Tibial artery (tissue), 4 donors: ENCODE measurements at regions not wholly inside any gene's neighbourhood (a gene's known extent, or its start where the extent isn't known, plus 50 kb on each side); places are given as distances from the start of the nearest gene placed in this dataset.
"Not testable (repeated sequence)": the region's sequence is repeated elsewhere in the genome, so short reads cannot be mapped to it uniquely, and the experiment has no call there.

ENCODE experiments used
- DNase-seq, 2 donors: peaks; one replicate each; pipeline ENCODE4 v3.0.0-alpha.2; 2019
- H3K27ac ChIP-seq, 2 donors: fragments of 200-600 bp; sonication (generic) in 1 of 2; 1 replicate in 1 of 2; 2 replicates in 1 of 2; pipeline ENCODE4 v1.5.1; 2018 to 2019; ENCODE audit warnings: mild to moderate bottlenecking in 1 of 2
- H3K27me3 ChIP-seq, 2 donors: fragments of 200-600 bp; sonication (generic) in 1 of 2; one replicate each; pipeline versions ENCODE4 v1.5.1 to v1.6.0; 2016 to 2019
- H3K36me3 ChIP-seq, 3 donors: fragments of 200-600 bp; sonication (generic) in 2 of 3; one replicate each; pipeline ENCODE4 v1.5.1; 2016 to 2019; ENCODE audit warnings: mild to moderate bottlenecking in 2 of 3
- H3K4me1 ChIP-seq, 4 donors: fragments of 200-600 bp; sonication (generic) in 2 of 4; 1 replicate in 3 of 4; 2 replicates in 1 of 4; pipeline ENCODE4 v1.5.1; 2016 to 2019
- H3K4me3 ChIP-seq, 2 donors: fragments of 200-600 bp; sonication (generic) in 1 of 2; 1 replicate in 1 of 2; 2 replicates in 1 of 2; pipeline ENCODE4 v1.5.1; 2018 to 2019; ENCODE audit warnings: mild to moderate bottlenecking in 2 of 2
- H3K9me3 ChIP-seq, 3 donors: fragments of 200-600 bp; sonication (generic) in 1 of 3; one replicate each; pipeline ENCODE4 v1.5.1; 2016 to 2019
- intact Hi-C: fragments of 100-400 bp; cut with DNase I; formaldehyde crosslinking; loops from one replicate; pipeline ENCODE4 v1.15.0; 2023; ENCODE audit warnings: low total_unique reads
- TF ChIP-seq, protein P1 (sequence below), 2 experiments: fragments of 200-600 bp in 1 of 2; fragments of 450-650 bp in 1 of 2; IDR thresholded peaks; one replicate each; pipeline ENCODE4 v1.5.1; 2017 to 2019; ENCODE audit warnings: antibody characterized with exemption in 2 of 2, mild to moderate bottlenecking in 1 of 2, moderate library complexity in 1 of 2

DNA sequence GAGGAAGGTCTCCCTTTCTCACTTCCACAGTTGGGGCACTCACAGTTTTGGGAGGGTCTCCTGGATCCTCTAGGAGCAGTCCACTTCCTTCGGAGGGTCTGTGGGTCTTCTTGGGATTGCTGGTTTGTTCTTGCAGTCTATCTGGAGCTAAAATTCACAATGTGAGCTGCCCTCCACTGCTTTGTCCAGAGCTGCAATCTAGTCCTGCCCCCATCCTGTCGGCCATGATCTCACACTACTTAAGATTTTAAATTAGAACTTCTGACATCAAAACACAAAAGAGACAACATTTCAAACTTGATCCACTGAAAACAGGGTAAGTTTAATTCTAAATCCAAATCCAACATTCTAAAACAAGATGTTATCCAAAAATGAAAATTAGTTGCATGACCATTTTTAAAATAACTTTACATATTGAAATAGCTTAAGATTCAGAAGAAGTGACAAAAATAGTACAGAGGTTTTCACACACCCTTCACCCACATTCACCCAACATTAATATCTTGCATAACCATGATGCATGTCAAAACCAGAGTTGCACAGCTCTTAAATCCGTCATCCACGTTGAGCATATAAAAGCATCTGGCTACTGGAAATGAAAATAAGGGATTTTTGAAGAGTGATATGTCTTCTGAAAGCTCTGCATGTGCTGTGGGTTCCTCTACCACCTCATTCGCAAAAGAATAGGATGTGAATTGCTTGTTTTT, 113.7 kb upstream of the EPB41L4A start:
- intact Hi-C loops, result no loop called here

DNA sequence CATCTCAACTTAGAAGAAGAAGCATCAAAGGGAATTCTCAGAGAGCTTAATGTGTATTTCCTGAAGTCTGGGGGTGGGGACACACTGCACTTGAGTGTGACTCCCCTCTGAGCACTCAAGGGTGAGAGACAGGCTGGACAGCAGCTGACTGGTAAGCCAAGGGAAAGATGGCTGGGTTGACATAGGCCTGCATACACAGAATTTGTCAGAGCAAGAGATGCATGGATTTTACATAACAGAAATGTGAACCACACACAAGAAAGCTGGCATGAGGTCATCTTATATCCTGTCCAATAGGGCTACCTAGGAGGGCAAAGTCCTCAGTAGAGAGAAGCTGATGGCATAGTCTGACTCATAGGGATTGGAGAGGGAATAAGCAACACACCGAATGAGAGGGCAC, 114.3 kb upstream of the EPB41L4A start:
- no peak overlapping the region for H3K4me3 ChIP-seq
- no peaks in the 10 kb centered on the region for H3K9me3 ChIP-seq
- H3K36me3 ChIP-seq, result no peaks in the 10 kb centered on the region
- no peak overlapping the region for H3K27ac ChIP-seq
- TF ChIP-seq, protein P1, sequence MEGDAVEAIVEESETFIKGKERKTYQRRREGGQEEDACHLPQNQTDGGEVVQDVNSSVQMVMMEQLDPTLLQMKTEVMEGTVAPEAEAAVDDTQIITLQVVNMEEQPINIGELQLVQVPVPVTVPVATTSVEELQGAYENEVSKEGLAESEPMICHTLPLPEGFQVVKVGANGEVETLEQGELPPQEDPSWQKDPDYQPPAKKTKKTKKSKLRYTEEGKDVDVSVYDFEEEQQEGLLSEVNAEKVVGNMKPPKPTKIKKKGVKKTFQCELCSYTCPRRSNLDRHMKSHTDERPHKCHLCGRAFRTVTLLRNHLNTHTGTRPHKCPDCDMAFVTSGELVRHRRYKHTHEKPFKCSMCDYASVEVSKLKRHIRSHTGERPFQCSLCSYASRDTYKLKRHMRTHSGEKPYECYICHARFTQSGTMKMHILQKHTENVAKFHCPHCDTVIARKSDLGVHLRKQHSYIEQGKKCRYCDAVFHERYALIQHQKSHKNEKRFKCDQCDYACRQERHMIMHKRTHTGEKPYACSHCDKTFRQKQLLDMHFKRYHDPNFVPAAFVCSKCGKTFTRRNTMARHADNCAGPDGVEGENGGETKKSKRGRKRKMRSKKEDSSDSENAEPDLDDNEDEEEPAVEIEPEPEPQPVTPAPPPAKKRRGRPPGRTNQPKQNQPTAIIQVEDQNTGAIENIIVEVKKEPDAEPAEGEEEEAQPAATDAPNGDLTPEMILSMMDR (IDR thresholded peaks at IDR 0.05), result no peak
- intact Hi-C loops, result no loop called here
- DNase-seq, result no peak
- no peaks in the 10 kb centered on the region for H3K27me3 ChIP-seq
- H3K4me1 ChIP-seq, result no peaks in the 10 kb centered on the region

More for the DNA sequence above, 113.7 kb upstream of the EPB41L4A start:
- Histone ChIP-seq H3K27ac (no peak overlapping the region), H3K4me3 (no peak overlapping the region), H3K27me3 (no peaks in the 10 kb centered on the region), H3K36me3 (no peaks in the 10 kb centered on the region), H3K4me1 (no peaks in the 10 kb centered on the region), H3K9me3 (no peaks in the 10 kb centered on the region)
- TF ChIP-seq, protein P1 (IDR thresholded peaks at IDR 0.05), result no peak
- no peak for DNase-seq

DNA sequence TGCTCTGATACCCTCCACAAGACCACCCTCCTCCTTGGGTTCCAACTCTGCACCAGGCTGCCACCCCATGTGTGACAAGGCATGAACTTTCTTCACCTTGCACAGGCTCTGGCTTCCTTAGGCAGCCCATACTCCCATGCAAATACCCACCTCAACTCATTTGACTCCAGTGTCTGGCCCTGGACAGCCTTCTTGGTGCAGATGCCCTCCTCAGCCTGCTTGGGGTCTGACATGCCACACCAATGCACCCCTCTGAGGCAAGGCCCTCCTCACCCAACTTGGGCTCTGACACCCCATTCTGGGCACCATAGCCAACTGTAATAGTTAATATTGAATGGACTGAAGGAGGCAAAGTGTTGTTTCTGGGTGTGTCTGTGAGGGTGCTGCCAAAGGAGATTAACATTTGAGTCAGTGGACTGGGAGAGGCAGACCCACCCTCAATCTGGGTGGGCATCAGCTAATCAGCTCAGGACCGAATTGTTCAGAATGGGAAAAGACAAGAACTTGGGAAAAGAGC, 115.0 kb upstream of the EPB41L4A start:
- intact Hi-C loops, result no loop called here
- TF ChIP-seq, protein P1 (IDR thresholded peaks at IDR 0.05), result no peak
- no peaks in the 10 kb centered on the region for H3K36me3 ChIP-seq

DNA sequence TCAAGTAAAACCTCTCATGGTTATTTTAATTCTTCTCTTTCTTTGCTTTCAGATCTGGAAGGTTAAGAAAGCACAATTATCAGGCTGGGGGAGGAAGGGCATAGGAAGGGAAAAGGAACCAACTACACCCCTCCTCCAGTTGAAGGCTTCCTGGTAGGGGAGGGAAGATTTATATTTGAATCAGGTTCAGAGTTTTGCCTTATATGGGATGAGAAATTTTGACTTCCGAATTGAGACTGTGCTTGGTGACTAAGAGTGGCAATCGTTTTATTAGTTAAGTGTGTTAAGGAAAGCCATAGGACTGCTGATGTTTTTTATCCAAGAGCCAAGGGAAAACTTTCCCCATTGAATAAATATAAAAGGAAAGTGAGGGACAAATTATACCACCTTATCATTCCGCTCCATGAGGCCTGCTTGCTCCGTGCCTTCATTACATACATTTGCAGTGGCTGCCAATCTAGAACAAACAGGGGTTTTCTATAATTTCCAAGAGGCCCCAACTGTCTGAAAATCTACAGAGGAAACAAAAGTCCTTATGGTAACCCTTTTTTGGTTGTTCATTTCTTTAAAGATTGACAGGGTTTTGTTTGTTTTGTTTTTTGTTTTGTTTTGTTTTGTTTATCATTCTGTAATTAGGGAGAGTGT, 115.7 kb upstream of the EPB41L4A start:
- Histone ChIP-seq H3K4me1 (no peaks in the 10 kb centered on the region), H3K27ac (no peak overlapping the region), H3K36me3 (no peaks in the 10 kb centered on the region), H3K9me3 (no peaks in the 10 kb centered on the region), H3K4me3 (no peak overlapping the region), H3K27me3 (no peaks in the 10 kb centered on the region)
- no peak for DNase-seq
- TF ChIP-seq, protein P1 (IDR thresholded peaks at IDR 0.05), result no peak
- intact Hi-C loops, result no loop called here

More for the DNA sequence above, 115.0 kb upstream of the EPB41L4A start:
- H3K27ac ChIP-seq, result no peak overlapping the region
- no peak overlapping the region for H3K4me3 ChIP-seq
- H3K27me3 ChIP-seq, result no peaks in the 10 kb centered on the region
- no peak for DNase-seq
- no peaks in the 10 kb centered on the region for H3K9me3 ChIP-seq
- H3K4me1 ChIP-seq, result no peaks in the 10 kb centered on the region

DNA sequence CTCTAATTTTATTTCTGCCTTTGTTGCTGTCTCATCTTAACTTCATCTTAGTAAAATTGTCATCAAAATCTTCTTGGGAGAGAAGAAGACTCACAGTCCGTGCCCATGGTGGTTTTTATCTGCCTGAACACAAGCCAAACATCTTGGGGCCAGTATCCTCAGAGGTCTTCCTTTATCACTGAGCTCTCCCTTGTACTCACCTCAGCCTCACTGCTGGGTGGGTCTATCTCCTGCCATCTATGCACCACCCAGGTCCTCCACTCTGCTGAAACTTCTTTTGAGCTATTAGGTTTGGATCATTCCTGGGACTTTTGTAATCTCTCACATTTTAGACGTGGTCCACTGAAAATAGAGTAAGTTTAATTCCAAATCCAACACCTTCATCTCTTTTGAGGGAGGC, 116.3 kb upstream of the EPB41L4A start:
- no peaks in the 10 kb centered on the region for H3K9me3 ChIP-seq
- H3K36me3 ChIP-seq, result no peaks in the 10 kb centered on the region
- DNase-seq, result no peak
- TF ChIP-seq, protein P1 (IDR thresholded peaks at IDR 0.05), result no peak
- intact Hi-C loops, result no loop called here
- no peaks in the 10 kb centered on the region for H3K27me3 ChIP-seq
- no peaks in the 10 kb centered on the region for H3K4me1 ChIP-seq
- no peak overlapping the region for H3K27ac ChIP-seq
- H3K4me3 ChIP-seq, result no peak overlapping the region

DNA sequence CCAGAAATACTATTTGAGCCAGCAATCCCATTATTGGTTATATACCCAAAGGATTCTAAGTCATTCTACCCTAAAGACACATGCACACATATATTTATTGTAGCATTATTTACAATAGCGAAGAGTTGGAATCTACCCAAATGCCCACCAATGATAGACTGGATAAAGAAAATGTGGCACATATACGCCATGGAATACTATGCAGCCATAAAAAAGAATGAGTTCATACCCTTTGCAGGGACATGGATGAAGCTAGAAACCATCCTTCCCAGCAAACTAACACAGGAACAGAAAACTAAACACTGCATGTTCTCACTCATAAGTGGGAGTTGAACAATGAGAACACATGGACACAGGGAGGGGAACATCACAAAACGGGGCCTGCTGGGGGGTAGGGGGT, 125.5 kb upstream of the EPB41L4A start:
- intact Hi-C loops, H3K27ac ChIP-seq, DNase-seq, H3K27me3 ChIP-seq, H3K36me3 ChIP-seq, H3K9me3 ChIP-seq, H3K4me3 ChIP-seq: not testable (repeated sequence)
- H3K4me1 ChIP-seq, result peaks cover 0 to 13% (median 0%) of the 10 kb centered on the region in 4 donors
